ENCODE measurements at regions not wholly inside any gene's neighbourhood (a gene's known extent, or its start where the extent isn't known, plus 50 kb on each side); places are given as distances from the start of the nearest gene placed in this dataset.
A peak's percentile ranks its signal among the peaks of the same experiment; 100 is the strongest.

GRCh38 chr3:30167541-30168011, 438.8 kb upstream of the TGFBR2 start:
- DNase-seq (ENCODE audit: low spot score in 2 of 2) = no peak
- no peak overlapping the region for H3K4me3 ChIP-seq (ENCODE audit: low read depth, poor library complexity, severe bottlenecking)
- intact Hi-C loops (cut with DNase I; ENCODE audit: low total_unique reads) = no loop called here
- TF ChIP-seq, protein P1, sequence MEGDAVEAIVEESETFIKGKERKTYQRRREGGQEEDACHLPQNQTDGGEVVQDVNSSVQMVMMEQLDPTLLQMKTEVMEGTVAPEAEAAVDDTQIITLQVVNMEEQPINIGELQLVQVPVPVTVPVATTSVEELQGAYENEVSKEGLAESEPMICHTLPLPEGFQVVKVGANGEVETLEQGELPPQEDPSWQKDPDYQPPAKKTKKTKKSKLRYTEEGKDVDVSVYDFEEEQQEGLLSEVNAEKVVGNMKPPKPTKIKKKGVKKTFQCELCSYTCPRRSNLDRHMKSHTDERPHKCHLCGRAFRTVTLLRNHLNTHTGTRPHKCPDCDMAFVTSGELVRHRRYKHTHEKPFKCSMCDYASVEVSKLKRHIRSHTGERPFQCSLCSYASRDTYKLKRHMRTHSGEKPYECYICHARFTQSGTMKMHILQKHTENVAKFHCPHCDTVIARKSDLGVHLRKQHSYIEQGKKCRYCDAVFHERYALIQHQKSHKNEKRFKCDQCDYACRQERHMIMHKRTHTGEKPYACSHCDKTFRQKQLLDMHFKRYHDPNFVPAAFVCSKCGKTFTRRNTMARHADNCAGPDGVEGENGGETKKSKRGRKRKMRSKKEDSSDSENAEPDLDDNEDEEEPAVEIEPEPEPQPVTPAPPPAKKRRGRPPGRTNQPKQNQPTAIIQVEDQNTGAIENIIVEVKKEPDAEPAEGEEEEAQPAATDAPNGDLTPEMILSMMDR (IDR thresholded peaks at IDR 0.05) = no peak
- TF ChIP-seq POLR2A (IDR thresholded peaks at IDR 0.05) = no peak
- WGBS, 2 donors = 39 to 44% methylated on average over 3 of the region's 3 CpGs

GRCh38 chr3:30169487-30169886, 436.9 kb upstream of the TGFBR2 start:
- intact Hi-C loops (cut with DNase I; ENCODE audit: low total_unique reads) = no loop called here
- TF ChIP-seq, protein P1 (IDR thresholded peaks at IDR 0.05) = no peak
- TF ChIP-seq POLR2A (IDR thresholded peaks at IDR 0.05) = no peak
- H3K4me3 ChIP-seq (ENCODE audit: low read depth, poor library complexity, severe bottlenecking) = no peak overlapping the region
- DNase-seq (ENCODE audit: low spot score in 2 of 2) = no peak

DNA sequence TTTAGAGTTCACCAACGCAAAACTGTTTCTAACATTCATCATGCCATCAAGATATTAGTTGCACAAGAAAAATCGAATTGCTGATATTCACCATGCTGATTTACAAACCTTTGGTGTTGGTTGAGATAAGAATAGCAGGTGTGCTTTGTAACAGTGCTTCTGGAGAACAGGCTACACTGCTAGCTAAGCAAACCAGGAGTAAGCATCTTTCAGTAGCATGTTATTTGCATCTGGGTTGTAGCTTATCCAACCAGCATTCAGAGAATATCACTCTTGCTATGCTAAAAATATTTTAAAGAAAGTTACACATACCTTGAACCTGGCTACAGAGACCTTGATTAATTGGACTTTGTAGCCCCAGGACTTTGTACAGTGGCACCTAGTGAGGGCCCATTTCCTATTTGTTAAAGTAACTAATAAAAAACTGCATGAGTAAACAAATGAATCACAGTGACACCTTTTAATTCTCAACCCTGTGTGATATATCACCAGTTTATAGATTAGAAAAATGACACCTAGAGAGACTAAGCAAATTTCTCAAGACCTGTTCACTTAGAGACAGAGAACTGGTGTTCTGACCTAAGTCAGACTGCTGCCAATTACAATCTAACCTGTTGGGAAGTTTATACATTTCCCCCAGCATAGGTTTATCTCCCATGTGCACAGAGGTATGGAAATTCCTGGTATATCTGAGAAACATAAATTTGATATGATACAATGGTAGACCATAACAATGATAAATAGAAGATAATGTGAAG, 435.5 kb upstream of the TGFBR2 start:
- no peak overlapping the region for H3K4me3 ChIP-seq (ENCODE audit: low read depth, poor library complexity, severe bottlenecking)
- DNase-seq (ENCODE audit: low spot score in 2 of 2) = no peak
- no peak for TF ChIP-seq POLR2A (IDR thresholded peaks at IDR 0.05)
- TF ChIP-seq, protein P1 (IDR thresholded peaks at IDR 0.05) = no peak
- intact Hi-C loops (cut with DNase I; ENCODE audit: low total_unique reads) = no loop called here
- 83 to 84% methylated on average over 2 of the region's 2 CpGs for WGBS, 2 donors

GRCh38 chr3:30174357-30174756, 432.0 kb upstream of the TGFBR2 start:
- no peak overlapping the region for H3K4me3 ChIP-seq (ENCODE audit: low read depth, poor library complexity, severe bottlenecking)
- DNase-seq (ENCODE audit: low spot score in 2 of 2) = no peak
- intact Hi-C loops (cut with DNase I; ENCODE audit: low total_unique reads) = no loop called here
- TF ChIP-seq, protein P1 (IDR thresholded peaks at IDR 0.05) = no peak

DNA sequence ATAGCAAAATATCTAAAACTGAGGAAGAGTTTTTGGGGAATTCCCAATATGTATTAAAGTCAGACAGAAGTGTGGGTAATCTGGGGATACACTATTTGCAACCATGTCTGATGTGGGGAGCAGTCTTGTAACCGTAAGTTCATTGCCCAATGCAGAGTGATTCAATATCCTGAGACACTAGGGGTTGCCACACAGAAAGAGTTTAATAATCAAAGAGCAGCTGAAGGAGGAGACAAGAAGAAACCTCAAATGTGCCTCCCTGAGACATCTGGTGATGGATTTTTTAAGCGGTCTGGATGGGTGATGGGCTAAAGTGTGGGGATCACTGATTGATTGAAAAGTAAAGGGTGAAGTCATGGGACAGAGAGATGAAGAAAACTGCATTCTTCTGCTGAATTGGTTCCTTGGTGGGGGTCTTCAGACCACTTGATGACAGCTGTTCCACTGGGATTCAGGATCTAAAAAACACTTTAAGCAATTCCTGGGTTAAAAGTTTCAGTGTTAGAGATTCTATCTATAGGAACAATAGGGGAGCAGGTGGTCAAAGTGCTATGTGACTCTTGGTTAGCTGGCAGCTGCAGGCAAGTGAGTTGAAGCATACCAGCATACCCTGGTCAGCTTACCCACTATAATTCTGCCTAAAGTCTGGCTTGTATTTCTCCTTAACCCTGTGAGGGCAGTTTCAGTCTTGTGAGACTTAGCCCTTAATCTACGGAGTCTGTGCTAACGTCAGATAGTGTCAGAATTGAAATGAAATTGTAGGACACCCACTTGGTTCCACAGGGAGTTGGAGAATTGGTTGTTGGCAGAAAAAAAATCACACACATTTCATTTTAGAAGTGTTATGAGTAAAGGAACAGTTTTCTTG, 425.9 kb upstream of the TGFBR2 start:
- no peak for TF ChIP-seq POLR2A (IDR thresholded peaks at IDR 0.05)
- TF ChIP-seq, protein P1 (IDR thresholded peaks at IDR 0.05) = no peak
- peak in 1 of 2 donors; percentile 29 for DNase-seq (ENCODE audit: low spot score in 2 of 2)
- WGBS, 2 donors = 62 to 64% methylated on average over 4 of the region's 4 CpGs
- no peak overlapping the region for H3K4me3 ChIP-seq (ENCODE audit: low read depth, poor library complexity, severe bottlenecking)
- intact Hi-C loops (cut with DNase I; ENCODE audit: low total_unique reads) = no loop called here
